ENCODE measurements at regions not wholly inside any gene's neighbourhood (a gene's known extent, or its start where the extent isn't known, plus 50 kb on each side); places are given as distances from the start of the nearest gene placed in this dataset.

DNA sequence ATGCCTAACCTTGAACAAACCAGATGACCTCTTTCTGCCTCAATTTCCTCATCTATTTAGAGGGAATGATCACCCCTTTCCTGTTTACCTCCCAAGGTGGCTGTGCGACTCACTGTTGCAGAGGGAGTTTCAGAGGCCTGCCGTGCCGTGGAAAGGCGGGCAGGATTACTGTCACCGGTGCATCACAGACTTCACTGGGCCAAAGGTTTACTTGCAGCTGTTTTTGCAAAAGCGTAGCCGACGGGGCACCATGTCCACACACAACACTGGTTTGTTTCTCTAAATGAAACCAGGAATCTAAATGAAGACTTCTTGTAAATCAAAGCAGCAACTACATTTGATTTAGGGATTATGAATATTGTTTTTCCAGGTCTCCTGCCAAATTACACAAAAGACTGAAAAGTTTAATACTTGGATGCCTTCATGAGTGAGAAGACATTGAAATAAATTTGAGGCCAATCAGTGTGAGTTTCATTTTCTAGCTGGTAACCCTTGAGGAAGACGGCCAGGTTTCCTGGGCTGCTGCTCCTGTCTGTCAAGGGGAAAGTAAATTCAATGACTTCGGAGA, 696.1 kb upstream of the TMEM132C start:
- Mint-ChIP-seq H3K9me3 (ENCODE audit: unreplicated experiment) (peaks cover 38% of the 10 kb centered on the region), H3K4me1 (ENCODE audit: insufficient read depth, unreplicated experiment) (no peaks in the 10 kb centered on the region), H3K36me3 (ENCODE audit: insufficient read depth, unreplicated experiment) (no peaks in the 10 kb centered on the region), H3K27ac (ENCODE audit: low read depth, unreplicated experiment) (no peak overlapping the region), H3K4me3 (ENCODE audit: unreplicated experiment) (no peak overlapping the region), H3K27me3 (ENCODE audit: insufficient read depth, unreplicated experiment) (no peaks in the 10 kb centered on the region)
- TF ChIP-seq, protein P1, sequence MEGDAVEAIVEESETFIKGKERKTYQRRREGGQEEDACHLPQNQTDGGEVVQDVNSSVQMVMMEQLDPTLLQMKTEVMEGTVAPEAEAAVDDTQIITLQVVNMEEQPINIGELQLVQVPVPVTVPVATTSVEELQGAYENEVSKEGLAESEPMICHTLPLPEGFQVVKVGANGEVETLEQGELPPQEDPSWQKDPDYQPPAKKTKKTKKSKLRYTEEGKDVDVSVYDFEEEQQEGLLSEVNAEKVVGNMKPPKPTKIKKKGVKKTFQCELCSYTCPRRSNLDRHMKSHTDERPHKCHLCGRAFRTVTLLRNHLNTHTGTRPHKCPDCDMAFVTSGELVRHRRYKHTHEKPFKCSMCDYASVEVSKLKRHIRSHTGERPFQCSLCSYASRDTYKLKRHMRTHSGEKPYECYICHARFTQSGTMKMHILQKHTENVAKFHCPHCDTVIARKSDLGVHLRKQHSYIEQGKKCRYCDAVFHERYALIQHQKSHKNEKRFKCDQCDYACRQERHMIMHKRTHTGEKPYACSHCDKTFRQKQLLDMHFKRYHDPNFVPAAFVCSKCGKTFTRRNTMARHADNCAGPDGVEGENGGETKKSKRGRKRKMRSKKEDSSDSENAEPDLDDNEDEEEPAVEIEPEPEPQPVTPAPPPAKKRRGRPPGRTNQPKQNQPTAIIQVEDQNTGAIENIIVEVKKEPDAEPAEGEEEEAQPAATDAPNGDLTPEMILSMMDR (IDR thresholded peaks at IDR 0.05; ENCODE audit: unreplicated experiment): no peak
- ChIA-PET POLR2A (no interaction called here), CTCF (no interaction called here)
- intact Hi-C loops (cut with micrococcal nuclease): no loop called here
- BruUV-seq (replicated peaks): no TSS peak
- no peak for DNase-seq (ENCODE audit: unreplicated experiment)

DNA sequence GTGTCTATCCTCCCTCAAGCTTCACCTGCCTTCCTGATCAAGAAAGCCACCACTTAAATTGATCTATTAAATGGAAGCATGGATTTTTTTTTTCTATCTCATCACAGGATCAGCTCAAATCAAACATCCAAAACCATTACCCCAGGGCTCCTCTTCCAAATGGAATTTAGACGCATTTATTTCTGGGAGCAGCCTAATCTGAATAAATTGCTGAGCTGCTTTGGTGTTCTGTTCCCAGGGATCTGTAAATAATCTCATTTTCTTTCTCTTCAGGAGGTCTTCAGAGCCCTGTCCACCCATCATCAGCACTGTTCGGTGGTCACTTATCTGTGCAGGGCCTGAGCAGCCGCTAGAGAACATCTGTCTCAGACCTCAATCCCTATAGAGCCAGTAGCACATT, 695.4 kb upstream of the TMEM132C start:
- BruUV-seq (replicated peaks): no TSS peak
- ChIA-PET POLR2A (no interaction called here), CTCF (no interaction called here)
- no peaks in the 10 kb centered on the region for H3K27me3 Mint-ChIP-seq (ENCODE audit: insufficient read depth, unreplicated experiment)
- peaks cover 38% of the 10 kb centered on the region for H3K9me3 Mint-ChIP-seq (ENCODE audit: unreplicated experiment)
- H3K4me3 Mint-ChIP-seq (ENCODE audit: unreplicated experiment): no peak overlapping the region
- no peaks in the 10 kb centered on the region for H3K4me1 Mint-ChIP-seq (ENCODE audit: insufficient read depth, unreplicated experiment)
- no peak for DNase-seq (ENCODE audit: unreplicated experiment)
- no peaks in the 10 kb centered on the region for H3K36me3 Mint-ChIP-seq (ENCODE audit: insufficient read depth, unreplicated experiment)
- TF ChIP-seq, protein P1 (IDR thresholded peaks at IDR 0.05; ENCODE audit: unreplicated experiment): no peak
- intact Hi-C loops (cut with micrococcal nuclease): no loop called here
- no peak overlapping the region for H3K27ac Mint-ChIP-seq (ENCODE audit: low read depth, unreplicated experiment)

DNA sequence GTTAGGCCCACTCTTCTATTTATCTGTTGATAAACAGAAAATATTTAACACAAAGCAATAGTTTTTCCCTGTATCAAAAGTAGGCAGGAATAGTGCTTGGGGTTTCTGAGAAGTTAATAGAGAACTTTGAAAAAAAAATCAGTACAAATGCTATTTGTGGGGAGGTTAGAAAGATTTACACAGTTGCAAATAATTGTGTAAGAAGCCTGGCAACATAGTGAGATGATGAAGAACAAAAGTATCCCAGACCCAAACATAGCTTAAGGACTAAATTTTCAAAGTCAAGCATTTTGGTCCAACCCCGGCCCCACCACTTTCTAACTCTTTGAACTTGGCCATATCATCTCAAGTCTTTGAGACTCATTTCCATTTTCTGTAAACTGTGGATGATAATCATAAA, 687.5 kb upstream of the TMEM132C start:
- H3K9me3 Mint-ChIP-seq (ENCODE audit: unreplicated experiment): peaks cover 3% of the 10 kb centered on the region
- BruUV-seq (replicated peaks): no TSS peak
- no peak for DNase-seq (ENCODE audit: unreplicated experiment)
- H3K4me3 Mint-ChIP-seq (ENCODE audit: unreplicated experiment): no peak overlapping the region
- intact Hi-C loops (cut with micrococcal nuclease): no loop called here
- H3K36me3 Mint-ChIP-seq (ENCODE audit: insufficient read depth, unreplicated experiment): no peaks in the 10 kb centered on the region
- ChIA-PET CTCF (interaction anchor here (0.7 kb wide), 1 partner anchor 523 kb away, joined by 3 read pairs; no protein-coding TSS in a partner anchor), POLR2A (no interaction called here)
- no peaks in the 10 kb centered on the region for H3K4me1 Mint-ChIP-seq (ENCODE audit: insufficient read depth, unreplicated experiment)
- no peaks in the 10 kb centered on the region for H3K27me3 Mint-ChIP-seq (ENCODE audit: insufficient read depth, unreplicated experiment)
- TF ChIP-seq, protein P1 (IDR thresholded peaks at IDR 0.05; ENCODE audit: unreplicated experiment): no peak
- no peak overlapping the region for H3K27ac Mint-ChIP-seq (ENCODE audit: low read depth, unreplicated experiment)

DNA sequence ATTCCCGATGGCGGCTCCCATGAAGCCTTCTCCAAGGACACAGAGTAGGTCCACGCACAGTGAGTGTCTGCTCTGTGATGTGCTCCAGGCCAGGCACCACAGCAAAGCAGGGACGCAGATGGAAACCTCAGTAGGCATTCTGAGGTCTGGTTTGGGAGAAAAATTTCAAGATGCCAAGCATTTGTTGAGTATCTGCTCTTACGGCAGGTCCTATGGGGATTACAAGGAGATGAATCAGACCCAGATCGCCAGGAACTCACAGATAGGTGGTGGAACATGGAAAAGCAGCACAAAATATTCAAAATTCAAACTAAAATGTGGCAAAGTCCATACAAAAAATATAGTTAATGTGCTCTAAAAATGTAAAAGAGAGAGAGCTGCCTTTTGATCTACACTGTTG, 684.9 kb upstream of the TMEM132C start:
- Mint-ChIP-seq H3K4me3 (ENCODE audit: unreplicated experiment) (no peak overlapping the region), H3K36me3 (ENCODE audit: insufficient read depth, unreplicated experiment) (no peaks in the 10 kb centered on the region), H3K27me3 (ENCODE audit: insufficient read depth, unreplicated experiment) (no peaks in the 10 kb centered on the region), H3K9me3 (ENCODE audit: unreplicated experiment) (no peaks in the 10 kb centered on the region), H3K27ac (ENCODE audit: low read depth, unreplicated experiment) (no peak overlapping the region), H3K4me1 (ENCODE audit: insufficient read depth, unreplicated experiment) (no peaks in the 10 kb centered on the region)
- TF ChIP-seq, protein P1 (IDR thresholded peaks at IDR 0.05; ENCODE audit: unreplicated experiment): no peak
- CTCF ChIA-PET: no interaction called here
- POLR2A ChIA-PET: no interaction called here
- intact Hi-C loops (cut with micrococcal nuclease): no loop called here
- BruUV-seq (replicated peaks): no TSS peak
- DNase-seq (ENCODE audit: unreplicated experiment): no peak
